Lower leg skin (tissue), 3 donors: ENCODE measurements at regions not wholly inside any gene's neighbourhood (a gene's known extent, or its start where the extent isn't known, plus 50 kb on each side); places are given as distances from the start of the nearest gene placed in this dataset.

Source experiments
- CTCF ChIP-seq, 3 donors: fragments of 450-650 bp; IDR thresholded peaks; one replicate each; pipeline ENCODE4 v1.5.1; 2016; ENCODE audit warnings: antibody characterized with exemption in 3 of 3, mild to moderate bottlenecking in 3 of 3, moderate library complexity in 2 of 3
- POLR2A ChIP-seq, 2 donors: fragments of 450-650 bp; IDR thresholded peaks; one replicate each; pipeline ENCODE4 v1.6.1; 2016 to 2017; ENCODE audit warnings: antibody characterized with exemption in 2 of 2, mild to moderate bottlenecking in 1 of 2, moderate library complexity in 1 of 2

GRCh38 chr2:8332646-8333045, 349.2 kb upstream of the ID2 start:
- TF ChIP-seq CTCF (IDR thresholded peaks at IDR 0.05) (no peak), POLR2A (IDR thresholded peaks at IDR 0.05) (no peak)
